Endothelial cell of umbilical vein (primary cell): ENCODE measurements at regions not wholly inside any gene's neighbourhood (a gene's known extent, or its start where the extent isn't known, plus 50 kb on each side); places are given as distances from the start of the nearest gene placed in this dataset.

ENCODE experiments used
- BruUV-seq: library from RNA; stranded (reverse); fragments of 400-500 nt; replicated peaks from 2 replicates; lab custom pipeline; 2021; lab: Mats Ljungman, UMichigan
- CTCF ChIA-PET: fragments of 300-600, 350-600 bp; sonication (Branson Sonifier 250); formaldehyde crosslinking; loops from one replicate; lab custom pipeline; 2021; ENCODE audit warnings: antibody characterized with exemption, inconsistent platforms; lab: Charles Lee
- POLR2A ChIA-PET: fragments of 300-600, 350-600 bp; sonication (Branson Sonifier 250); formaldehyde crosslinking; loops from one replicate; lab custom pipeline; 2021; ENCODE audit warnings: antibody characterized with exemption, inconsistent platforms; lab: Charles Lee
- DNase-seq: peaks from one replicate; pipeline ENCODE4 v3.0.0-alpha.2; 2011; ENCODE audit warnings: low read depth, low spot score
- FAIRE-seq: peaks from 2 replicates; lab custom pipeline; 2011; peaks lifted over from hg19 to GRCh38; lab: Jason Lieb, UNC
- H2AFZ ChIP-seq: 2 replicates; pipeline ENCODE4 v1.6.0; 2012; ENCODE audit warnings: low read depth, low read length, control low read depth, inconsistent platforms
- H3K27ac ChIP-seq: 2 replicates; pipeline ENCODE4 v1.5.1; 2011; ENCODE audit warnings: low read depth, mild to moderate bottlenecking, control low read depth, low read length, moderate library complexity; ENCODE audit not compliant: insufficient read depth
- H3K27me3 ChIP-seq, 2 experiments: 2 replicates each; pipeline versions ENCODE4 v1.6.0 to v1.6.1; 2011; ENCODE audit warnings: low read length in 2 of 2, mixed read lengths in 1 of 2; ENCODE audit not compliant: control insufficient read depth in 2 of 2, insufficient read depth in 2 of 2
- H3K36me3 ChIP-seq, 2 experiments: 2 replicates in 1 of 2; 3 replicates in 1 of 2; pipeline ENCODE4 v1.5.1; 2011; ENCODE audit warnings: low read length in 2 of 2, mild to moderate bottlenecking in 1 of 2, moderate library complexity in 1 of 2; ENCODE audit not compliant: control insufficient read depth in 2 of 2, insufficient read depth in 2 of 2; ENCODE audit errors: extremely low read depth in 1 of 2
- H3K4me1 ChIP-seq: 3 replicates; pipeline ENCODE4 v1.5.1; 2011; ENCODE audit warnings: mild to moderate bottlenecking, low read length; ENCODE audit not compliant: control insufficient read depth, insufficient read depth; ENCODE audit errors: extremely low read depth
- H3K4me2 ChIP-seq: 2 replicates; pipeline ENCODE4 v1.6.1; 2011; ENCODE audit warnings: low read length, control low read depth, mixed read lengths; ENCODE audit not compliant: insufficient read depth
- H3K4me3 ChIP-seq, 3 experiments: fragments of 200-600 bp in 1 of 3; sonication (generic), shearing (Covaris generic) in 1 of 3; replicated peaks in 1 of 3; 2 replicates each; pipeline ENCODE4 v1.5.1; 2011 to 2016; ENCODE audit warnings: control low read depth in 3 of 3, low read length in 3 of 3, mild to moderate bottlenecking in 2 of 3, inconsistent platforms in 1 of 3, low read depth in 1 of 3, moderate library complexity in 1 of 3; ENCODE audit not compliant: insufficient read depth in 1 of 3
- H3K79me2 ChIP-seq: 2 replicates; pipeline ENCODE4 v1.6.0; 2012; ENCODE audit warnings: low read length, inconsistent platforms; ENCODE audit not compliant: control insufficient read depth, insufficient read depth
- H3K9ac ChIP-seq: replicated peaks from 2 replicates; pipeline ENCODE3; 2011; ENCODE audit warnings: low read length, control low read depth; ENCODE audit not compliant: insufficient read depth; ENCODE audit errors: extremely low read depth
- H3K9me1 ChIP-seq: replicated peaks from 3 replicates; pipeline ENCODE4 v1.6.0; 2011; ENCODE audit warnings: mild to moderate bottlenecking, low read length; ENCODE audit not compliant: control insufficient read depth, insufficient read depth; ENCODE audit errors: extremely low read depth
- H3K9me3 ChIP-seq: replicated peaks from 2 replicates; pipeline ENCODE4 v1.5.1; 2012; ENCODE audit warnings: low read length, inconsistent platforms; ENCODE audit not compliant: control insufficient read depth, insufficient read depth
- H4K20me1 ChIP-seq: replicated peaks from 2 replicates; pipeline ENCODE3; 2011; ENCODE audit warnings: mild to moderate bottlenecking, low read length; ENCODE audit not compliant: control insufficient read depth, insufficient read depth; ENCODE audit errors: extremely low read depth
- CTCF ChIP-seq, 2 donors: IDR thresholded peaks; 1 replicate in 1 of 2; 2 replicates in 1 of 2; pipeline ENCODE4 v1.5.1; 2011; ENCODE audit warnings: low read length in 2 of 2, mild to moderate bottlenecking in 2 of 2, moderate library complexity in 2 of 2, control low read depth in 1 of 2, inconsistent platforms in 1 of 2, low read depth in 1 of 2; ENCODE audit not compliant: insufficient read depth in 1 of 2; ENCODE audit errors: extremely low read depth in 1 of 2
- EZH2 ChIP-seq: IDR thresholded peaks from 2 replicates; pipeline ENCODE4 v1.6.1; 2012; ENCODE audit warnings: borderline replicate concordance, low read depth, mild to moderate bottlenecking, moderate library complexity, low read length, inconsistent platforms; ENCODE audit not compliant: severe bottlenecking
- FOS ChIP-seq: IDR thresholded peaks from 2 replicates; pipeline ENCODE4 v1.6.1; 2011; ENCODE audit warnings: mild to moderate bottlenecking, low read length, moderate library complexity, borderline replicate concordance; ENCODE audit not compliant: insufficient read depth
- GATA2 ChIP-seq: IDR thresholded peaks from 2 replicates; pipeline ENCODE4 v1.7.0; 2011; ENCODE audit warnings: low read depth, mild to moderate bottlenecking, moderate library complexity, mixed read lengths, low read length; ENCODE audit not compliant: insufficient read length, insufficient read depth
- JUN ChIP-seq: IDR thresholded peaks from 2 replicates; pipeline ENCODE4 v1.6.1; 2011; ENCODE audit warnings: borderline replicate concordance, low read depth; ENCODE audit not compliant: insufficient read length, insufficient read depth
- MYC ChIP-seq: IDR thresholded peaks from one replicate; pipeline ENCODE4 v1.6.1; 2011; ENCODE audit warnings: mild to moderate bottlenecking, low read depth, low read length
- POLR2A ChIP-seq: IDR thresholded peaks from 2 replicates; pipeline ENCODE4 v1.6.1; 2012; ENCODE audit warnings: low read depth, mild to moderate bottlenecking, control low read depth, low read length
- POLR2AphosphoS5 ChIP-seq: IDR thresholded peaks from 2 replicates; pipeline ENCODE4 v1.6.1; 2012; ENCODE audit warnings: low read depth, mild to moderate bottlenecking, control low read depth, low read length, moderate library complexity; ENCODE audit not compliant: insufficient read depth
- dilution Hi-C: fragments of 300-500 bp; cut with MboI; formaldehyde crosslinking; loops from one replicate; pipeline ENCODE4 v1.15.0; 2019; ENCODE audit warnings: low sequenced_read_pairs; ENCODE audit not compliant: extremely low pct_ligation_motif_present
- intact Hi-C: fragments of 100-400 bp; cut with micrococcal nuclease; formaldehyde crosslinking; loops from one replicate; pipeline ENCODE4 v1.10.0; 2022
- TF ChIP-seq, protein P1 (sequence below): IDR thresholded peaks from 2 replicates; pipeline ENCODE4 v1.6.1; 2011; ENCODE audit not compliant: insufficient read depth, insufficient read length

DNA sequence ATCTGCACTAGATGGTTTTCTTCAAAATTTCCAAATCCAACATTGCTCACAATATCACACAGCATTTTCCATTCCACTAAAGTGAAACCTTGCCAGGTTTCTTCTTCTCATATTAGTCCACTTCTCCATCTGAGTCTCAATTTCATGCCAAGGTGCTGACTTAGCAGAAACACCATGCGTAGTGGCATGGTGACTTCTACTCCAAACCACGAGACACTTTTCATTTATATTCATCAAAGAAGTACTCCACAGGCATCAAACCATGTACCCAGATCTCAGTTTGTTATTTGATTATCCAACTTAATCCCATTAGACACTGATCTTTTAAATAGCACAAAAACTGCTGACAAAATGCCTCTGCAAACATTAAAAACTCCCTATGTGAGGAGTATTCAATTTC lies 233.4 kb upstream of the ITGA1 start:
- no peak overlapping the region for H3K4me3 ChIP-seq
- no peak overlapping the region for H2AFZ ChIP-seq
- intact Hi-C loops, result no loop called here
- H3K9me3 ChIP-seq, result no peaks in the 10 kb centered on the region
- H3K9ac ChIP-seq, result no peak overlapping the region
- no peaks in the 10 kb centered on the region for H3K79me2 ChIP-seq
- TF ChIP-seq POLR2AphosphoS5 (no peak), GATA2 (no peak), MYC (no peak), EZH2 (no peak), FOS (no peak), JUN (no peak), POLR2A (no peak), CTCF (IDR thresholded peaks at IDR 0.05; ENCODE audit: extremely low read depth in 1 of 2, insufficient read depth in 1 of 2, low read depth in 1 of 2, low read length in 2 of 2) (no peak)
- TF ChIP-seq, protein P1, sequence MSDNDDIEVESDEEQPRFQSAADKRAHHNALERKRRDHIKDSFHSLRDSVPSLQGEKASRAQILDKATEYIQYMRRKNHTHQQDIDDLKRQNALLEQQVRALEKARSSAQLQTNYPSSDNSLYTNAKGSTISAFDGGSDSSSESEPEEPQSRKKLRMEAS, result no peak
- FAIRE-seq, result no peak
- H3K4me2 ChIP-seq, result no peak overlapping the region
- dilution Hi-C loops, result no loop called here
- H3K27ac ChIP-seq, result no peak overlapping the region
- DNase-seq, result no peak
- H3K4me1 ChIP-seq, result no peaks in the 10 kb centered on the region
- H3K36me3 ChIP-seq, result no peaks in the 10 kb centered on the region
- ChIA-PET CTCF (interaction anchor here (1.2 to 1.3 kb wide), 2 partner anchors 11 to 1591 kb away, joined by 3 to 4 read pairs; no protein-coding TSS in a partner anchor), POLR2A (no interaction called here)
- BruUV-seq, result no TSS peak
- no peaks in the 10 kb centered on the region for H3K9me1 ChIP-seq
- H4K20me1 ChIP-seq, result no peaks in the 10 kb centered on the region
- H3K27me3 ChIP-seq, result no peaks in the 10 kb centered on the region
